ENCODE measurements at regions not wholly inside any gene's neighbourhood (a gene's known extent, or its start where the extent isn't known, plus 50 kb on each side); places are given as distances from the start of the nearest gene placed in this dataset.

DNA sequence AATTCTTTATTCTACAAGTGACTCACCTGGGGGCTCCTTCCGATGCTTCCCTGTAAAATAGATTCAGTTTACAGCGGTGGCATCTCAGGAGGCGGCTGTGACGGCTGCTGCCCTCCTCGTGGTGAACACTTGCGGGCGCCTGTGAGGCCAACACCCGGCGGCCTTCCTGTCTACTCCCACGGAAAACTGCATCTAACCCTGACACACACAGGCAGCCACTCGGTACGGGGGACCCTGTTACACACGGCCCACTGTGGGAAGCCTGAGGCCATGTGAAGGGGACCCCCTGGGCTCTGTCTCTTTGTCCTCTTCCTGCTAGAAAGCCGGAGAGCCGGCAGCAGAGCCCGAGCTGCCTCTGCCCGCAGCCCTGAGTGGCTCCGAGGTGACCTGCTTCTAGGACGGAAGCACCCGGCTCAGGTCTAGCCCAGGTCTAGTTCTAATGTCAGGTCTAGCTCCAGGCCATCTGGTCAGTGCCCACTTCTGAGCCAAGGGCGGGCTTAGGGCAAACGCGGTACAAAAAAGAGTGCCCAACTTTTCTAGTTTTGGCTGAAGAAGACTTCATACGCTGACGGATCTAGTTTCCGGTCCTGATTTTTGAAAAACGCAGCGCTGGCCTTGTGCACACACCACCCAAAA is 159.4 kb downstream of the ENGASE start:
- intact Hi-C loops (cut with DNase I, micrococcal nuclease), result no loop called here
- Mint-ChIP-seq H3K36me3 (ENCODE audit: low read depth) (no peaks in the 10 kb centered on the region), H3K27ac (no peak overlapping the region), H3K9me3 (ENCODE audit: low read depth) (no peaks in the 10 kb centered on the region), H3K27me3 (no peaks in the 10 kb centered on the region), H3K4me3 (no peak overlapping the region), H3K4me1 (no peaks in the 10 kb centered on the region)
- POLR2A ChIA-PET, result no interaction called here
- CTCF ChIA-PET, result no interaction called here
- ATAC-seq (no peak), DNase-seq (no peak)

DNA sequence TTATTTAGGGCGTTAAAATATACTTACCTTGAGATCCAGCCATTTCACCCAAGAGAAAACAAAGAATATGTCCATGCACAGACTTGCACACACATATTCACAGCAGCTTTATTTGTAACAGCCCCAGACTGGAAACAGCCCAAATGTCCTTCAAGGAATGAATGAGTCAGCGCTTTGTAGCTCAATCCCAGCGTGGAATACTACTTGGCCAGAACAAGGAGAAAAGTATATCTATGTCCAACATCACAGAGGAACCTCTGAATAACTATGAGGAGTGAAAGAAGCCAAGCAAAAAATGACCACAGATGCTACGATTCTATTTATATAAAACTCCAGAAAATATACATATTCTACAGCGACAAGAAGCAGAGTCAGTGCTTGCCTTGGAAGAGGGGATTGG is 158.3 kb downstream of the ENGASE start:
- ATAC-seq (no peak), DNase-seq (no peak)
- Mint-ChIP-seq H3K9me3 (ENCODE audit: low read depth) (no peaks in the 10 kb centered on the region), H3K27ac (no peak overlapping the region), H3K4me1 (no peaks in the 10 kb centered on the region), H3K36me3 (ENCODE audit: low read depth) (no peaks in the 10 kb centered on the region), H3K4me3 (no peak overlapping the region), H3K27me3 (no peaks in the 10 kb centered on the region)
- intact Hi-C loops (cut with DNase I, micrococcal nuclease), result no loop called here
- POLR2A ChIA-PET, result no interaction called here
- CTCF ChIA-PET, result no interaction called here

DNA sequence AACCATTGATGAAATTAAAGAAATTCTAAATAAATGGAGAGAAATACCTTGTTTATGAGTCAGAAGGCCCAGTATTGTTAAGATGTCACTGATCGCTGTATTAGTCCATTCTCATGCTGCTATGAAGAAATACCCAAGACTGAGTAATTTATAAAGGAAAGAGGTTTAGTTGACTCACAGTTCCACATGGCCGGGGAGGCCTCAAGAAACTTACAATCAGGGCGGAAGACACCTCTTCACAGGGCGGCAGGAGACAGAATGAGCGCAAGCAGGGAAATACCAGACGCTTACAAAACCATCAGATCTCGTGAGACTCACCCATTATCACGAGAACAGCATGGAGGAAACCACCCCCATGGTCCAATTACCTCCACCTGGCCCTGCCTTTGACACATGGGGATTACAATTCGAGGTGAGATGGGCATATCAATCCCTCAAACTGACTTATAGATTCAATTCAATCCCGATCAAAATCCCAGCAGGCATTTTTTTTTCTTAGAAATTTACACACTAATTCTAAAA is 157.2 kb downstream of the ENGASE start:
- Mint-ChIP-seq H3K4me1 (no peaks in the 10 kb centered on the region), H3K9me3 (ENCODE audit: low read depth) (no peaks in the 10 kb centered on the region), H3K4me3 (no peak overlapping the region), H3K27me3 (no peaks in the 10 kb centered on the region), H3K27ac (no peak overlapping the region), H3K36me3 (ENCODE audit: low read depth) (no peaks in the 10 kb centered on the region)
- ChIA-PET CTCF (no interaction called here), POLR2A (no interaction called here)
- intact Hi-C loops (cut with DNase I, micrococcal nuclease), result no loop called here
- DNase-seq, result no peak
- ATAC-seq, result no peak

DNA sequence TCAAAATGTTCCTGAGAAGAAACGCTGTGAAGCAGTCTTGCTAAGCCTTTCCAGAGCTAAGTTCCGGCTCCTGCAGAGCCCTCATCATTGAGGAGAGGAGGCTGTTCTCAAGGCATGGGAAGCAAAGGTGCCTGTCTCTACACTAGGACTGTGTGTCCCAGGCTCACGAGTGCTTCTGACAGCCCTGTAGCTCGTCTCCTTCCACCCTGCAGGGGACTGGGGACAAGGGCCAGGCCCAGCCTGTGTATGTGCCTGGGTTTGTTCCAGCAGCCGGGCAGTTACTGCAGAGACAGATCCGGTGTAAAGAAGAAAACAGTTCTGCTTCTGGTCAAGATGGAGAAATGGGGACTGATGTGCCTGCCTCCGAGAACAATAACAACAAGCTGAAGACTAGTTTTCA is 156.0 kb downstream of the ENGASE start:
- Mint-ChIP-seq H3K27me3 (peaks cover 4% of the 10 kb centered on the region), H3K36me3 (ENCODE audit: low read depth) (no peaks in the 10 kb centered on the region), H3K9me3 (ENCODE audit: low read depth) (no peaks in the 10 kb centered on the region), H3K4me3 (no peak overlapping the region), H3K4me1 (no peaks in the 10 kb centered on the region), H3K27ac (no peak overlapping the region)
- no peak for DNase-seq
- ChIA-PET POLR2A (no interaction called here), CTCF (no interaction called here)
- intact Hi-C loops (cut with DNase I, micrococcal nuclease), result no loop called here
- no peak for ATAC-seq

DNA sequence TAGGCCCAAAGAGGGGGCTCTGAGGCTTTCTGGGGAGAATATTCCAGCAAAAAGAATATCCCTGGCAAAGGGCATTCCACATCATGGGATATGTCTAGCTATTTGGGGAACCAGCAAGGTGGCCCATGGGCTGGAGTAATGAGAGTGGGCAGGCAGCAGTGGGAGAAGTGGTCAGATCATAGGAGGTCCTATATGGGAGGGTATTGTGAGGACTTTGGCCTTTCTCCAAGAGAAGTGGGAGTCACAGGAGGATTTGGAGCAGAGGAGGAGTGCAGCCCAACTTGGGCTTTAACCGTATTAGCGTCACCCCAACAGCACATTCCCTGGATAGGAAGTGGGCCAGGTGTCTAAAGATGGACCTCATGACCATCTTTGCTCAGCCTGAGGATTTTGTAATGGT is 151.4 kb downstream of the ENGASE start:
- ChIA-PET CTCF (interaction anchor here (0.7 kb wide), 1 partner anchor 114 kb away, joined by 3 read pairs; no protein-coding TSS in a partner anchor), POLR2A (no interaction called here)
- H3K9me3 Mint-ChIP-seq (ENCODE audit: low read depth), result no peaks in the 10 kb centered on the region
- H3K36me3 Mint-ChIP-seq (ENCODE audit: low read depth), result no peaks in the 10 kb centered on the region
- H3K4me1 Mint-ChIP-seq, result no peaks in the 10 kb centered on the region
- H3K4me3 Mint-ChIP-seq, result no peak overlapping the region
- no peak overlapping the region for H3K27ac Mint-ChIP-seq
- H3K27me3 Mint-ChIP-seq, result peaks cover 21% of the 10 kb centered on the region
- DNase-seq (no peak), ATAC-seq (no peak)
- intact Hi-C loops (cut with DNase I, micrococcal nuclease), result no loop called here

DNA sequence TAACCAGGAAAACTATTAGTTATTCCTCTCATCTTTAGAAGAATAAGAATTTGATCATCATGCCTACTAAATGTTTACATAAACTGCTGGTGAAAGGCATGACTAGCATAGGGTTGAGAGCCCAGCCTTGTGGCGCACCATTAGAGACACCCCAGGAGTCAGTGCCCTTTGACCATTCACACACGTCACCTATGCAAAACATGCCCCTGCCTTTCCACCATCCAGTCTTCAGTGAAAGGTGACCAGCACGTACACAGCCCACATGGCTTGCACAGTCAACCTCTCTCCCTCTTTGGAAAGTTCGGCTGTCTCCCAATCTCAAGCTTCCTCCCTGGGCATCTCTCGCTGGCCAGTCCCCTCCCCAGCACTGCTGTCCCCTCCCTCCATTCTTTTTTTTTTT is 150.3 kb downstream of the ENGASE start:
- no peaks in the 10 kb centered on the region for H3K36me3 Mint-ChIP-seq (ENCODE audit: low read depth)
- CTCF ChIA-PET, result no interaction called here
- ATAC-seq, result no peak

DNA sequence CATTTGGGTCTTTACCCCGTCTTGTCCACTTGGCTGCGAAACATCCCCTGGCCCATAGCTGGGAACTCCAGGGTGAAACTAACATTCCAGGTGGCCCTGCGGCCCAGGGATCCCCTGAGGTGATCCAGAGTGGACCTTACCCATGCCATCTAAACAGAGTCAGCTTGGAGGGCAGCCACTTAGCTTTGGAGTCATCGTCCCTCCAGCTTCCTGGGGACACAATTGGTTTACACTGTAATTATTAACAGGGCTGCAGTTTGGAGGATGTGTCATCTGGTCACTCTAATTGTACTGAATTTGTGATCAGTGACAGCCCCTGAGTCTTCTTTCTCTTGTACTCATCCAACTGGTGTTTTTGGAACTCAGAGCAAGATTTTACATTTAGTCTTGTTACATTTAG is 149.9 kb downstream of the ENGASE start:
- H3K4me3 Mint-ChIP-seq, result no peak overlapping the region
- H3K36me3 Mint-ChIP-seq (ENCODE audit: low read depth), result no peaks in the 10 kb centered on the region
- H3K4me1 Mint-ChIP-seq, result peaks cover 5% of the 10 kb centered on the region
- H3K27ac Mint-ChIP-seq, result no peak overlapping the region
- ChIA-PET CTCF (no interaction called here), POLR2A (no interaction called here)
- peaks cover 27% of the 10 kb centered on the region for H3K27me3 Mint-ChIP-seq
- intact Hi-C loops (cut with DNase I, micrococcal nuclease), result no loop called here
- ATAC-seq (no peak), DNase-seq (no peak)
- no peaks in the 10 kb centered on the region for H3K9me3 Mint-ChIP-seq (ENCODE audit: low read depth)

More for the DNA sequence above, 150.3 kb downstream of the ENGASE start:
- POLR2A ChIA-PET, result no interaction called here
- Mint-ChIP-seq H3K27me3 (peaks cover 27% of the 10 kb centered on the region), H3K27ac (no peak overlapping the region), H3K4me3 (no peak overlapping the region), H3K9me3 (ENCODE audit: low read depth) (no peaks in the 10 kb centered on the region), H3K4me1 (peaks cover 5% of the 10 kb centered on the region)
- DNase-seq, result no peak
- intact Hi-C loops (cut with DNase I, micrococcal nuclease), result no loop called here

DNA sequence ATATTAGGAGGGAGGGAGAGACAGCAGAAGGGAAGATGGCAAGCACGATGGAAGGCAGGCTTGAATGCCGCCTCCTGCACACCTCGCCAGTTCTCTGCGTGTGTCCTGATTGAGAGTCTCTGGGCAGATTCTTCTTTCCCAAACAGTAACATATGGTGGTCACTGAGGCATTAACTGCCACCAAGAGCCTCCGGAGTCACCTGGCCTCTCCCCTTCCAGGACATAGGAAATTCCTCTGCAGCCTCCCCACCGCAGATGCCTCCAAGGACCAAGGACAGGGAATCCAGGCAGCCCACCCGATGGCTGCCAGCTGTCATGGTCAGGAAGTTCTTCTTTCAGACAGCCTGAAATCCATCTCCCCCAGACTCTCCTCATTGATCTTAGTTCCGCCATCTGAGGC is 149.3 kb downstream of the ENGASE start:
- ATAC-seq (no peak), DNase-seq (no peak)
- CTCF ChIA-PET, result no interaction called here
- Mint-ChIP-seq H3K9me3 (ENCODE audit: low read depth) (no peaks in the 10 kb centered on the region), H3K36me3 (ENCODE audit: low read depth) (no peaks in the 10 kb centered on the region), H3K27me3 (peaks cover 30% of the 10 kb centered on the region), H3K4me3 (no peak overlapping the region), H3K4me1 (peaks cover 5% of the 10 kb centered on the region), H3K27ac (no peak overlapping the region)
- POLR2A ChIA-PET, result no interaction called here
- intact Hi-C loops (cut with DNase I, micrococcal nuclease), result no loop called here

DNA sequence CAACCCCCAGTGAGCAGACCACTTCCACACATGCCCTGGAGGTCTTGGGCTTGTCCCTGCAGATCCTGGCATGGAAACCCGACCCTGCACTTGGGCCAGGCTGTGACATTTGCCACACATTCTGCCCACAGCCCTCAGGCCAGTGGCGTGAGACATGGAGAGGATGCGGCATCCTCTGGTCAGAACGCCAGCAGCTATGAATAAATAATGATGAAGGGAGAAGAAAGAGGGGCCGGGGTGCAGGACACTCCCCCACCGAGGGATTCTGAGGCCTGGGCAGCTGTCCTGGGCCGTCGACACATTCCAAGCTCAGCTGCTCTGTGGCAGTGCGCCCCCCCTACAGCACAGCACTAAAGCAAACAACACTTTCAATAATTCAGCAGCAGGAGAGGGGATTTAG is 148.8 kb downstream of the ENGASE start:
- intact Hi-C loops (cut with DNase I, micrococcal nuclease), result no loop called here
- ATAC-seq (no peak), DNase-seq (no peak)
- Mint-ChIP-seq H3K4me3 (no peak overlapping the region), H3K9me3 (ENCODE audit: low read depth) (no peaks in the 10 kb centered on the region), H3K27ac (no peak overlapping the region), H3K4me1 (peaks cover 5% of the 10 kb centered on the region), H3K36me3 (ENCODE audit: low read depth) (no peaks in the 10 kb centered on the region), H3K27me3 (peaks cover 30% of the 10 kb centered on the region)
- CTCF ChIA-PET, result no interaction called here
- POLR2A ChIA-PET, result no interaction called here

DNA sequence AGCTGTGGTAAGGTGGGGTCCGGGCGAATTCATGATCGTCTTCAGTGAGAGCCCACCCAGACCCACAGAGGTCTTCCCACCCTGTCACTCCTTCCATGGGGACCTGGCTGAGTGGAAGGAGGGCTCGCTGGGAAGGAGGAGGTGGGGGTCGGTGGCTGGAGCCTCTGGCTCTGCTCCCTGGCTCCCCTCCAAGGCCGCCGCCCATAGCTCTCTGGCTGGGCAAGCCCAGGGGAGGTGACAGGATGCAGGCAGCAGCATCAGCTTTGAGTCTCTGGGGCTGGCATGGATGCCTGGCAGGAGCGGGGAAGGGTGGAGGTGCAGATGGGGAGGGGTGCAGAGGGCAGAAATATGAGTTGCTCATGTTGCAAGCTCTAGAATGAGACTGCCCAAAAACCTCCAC is 147.0 kb downstream of the ENGASE start:
- Mint-ChIP-seq H3K4me3 (no peak overlapping the region), H3K27ac (no peak overlapping the region), H3K27me3 (peaks cover 38% of the 10 kb centered on the region), H3K9me3 (ENCODE audit: low read depth) (no peaks in the 10 kb centered on the region), H3K36me3 (ENCODE audit: low read depth) (no peaks in the 10 kb centered on the region), H3K4me1 (peaks cover 5% of the 10 kb centered on the region)
- intact Hi-C loops (cut with DNase I, micrococcal nuclease), result no loop called here
- no peak for ATAC-seq
- CTCF ChIA-PET, result interaction anchor here (1.3 kb wide), 1 partner anchor 179 kb away, joined by 3 read pairs; no protein-coding TSS in a partner anchor
- POLR2A ChIA-PET, result no interaction called here
- DNase-seq, result no peak

DNA sequence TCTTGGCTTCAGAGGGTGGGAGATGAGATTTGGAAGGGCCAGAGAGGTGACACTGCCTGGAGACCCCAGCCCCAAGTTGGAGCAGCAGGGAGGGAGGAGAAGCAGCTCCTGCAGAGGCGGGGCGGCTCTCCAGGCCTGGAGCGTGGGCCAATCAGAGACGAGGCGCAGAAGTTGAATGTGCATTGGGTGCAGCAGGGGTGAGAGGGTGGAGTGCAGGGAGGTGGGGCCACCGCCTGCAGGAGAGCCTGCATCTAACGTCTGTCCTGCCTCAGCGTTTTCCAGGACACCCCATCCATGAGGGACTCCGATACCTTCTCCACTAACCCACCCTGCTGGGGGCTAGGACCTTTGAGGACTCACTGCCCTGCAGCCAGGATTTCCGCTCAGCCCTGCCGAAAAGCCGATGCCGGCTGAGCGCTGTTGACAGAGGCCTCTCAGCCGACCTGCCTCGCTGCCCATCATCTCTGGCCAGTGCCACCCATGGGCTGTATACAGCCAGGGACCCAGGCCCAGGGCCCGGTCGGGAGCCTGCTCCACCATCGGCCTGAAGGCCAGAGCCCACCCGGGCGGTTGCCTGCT is 146.2 kb downstream of the ENGASE start:
- Mint-ChIP-seq H3K27ac (no peak overlapping the region), H3K36me3 (ENCODE audit: low read depth) (no peaks in the 10 kb centered on the region), H3K4me1 (peaks cover 5% of the 10 kb centered on the region), H3K9me3 (ENCODE audit: low read depth) (no peaks in the 10 kb centered on the region), H3K4me3 (peak overlapping the region; percentile 48), H3K27me3 (peaks cover 38% of the 10 kb centered on the region)
- ATAC-seq, result peak; percentile 75
- intact Hi-C loops (cut with DNase I, micrococcal nuclease), result no loop called here
- DNase-seq, result peak; percentile 35
- ChIA-PET POLR2A (no interaction called here), CTCF (no interaction called here)

DNA sequence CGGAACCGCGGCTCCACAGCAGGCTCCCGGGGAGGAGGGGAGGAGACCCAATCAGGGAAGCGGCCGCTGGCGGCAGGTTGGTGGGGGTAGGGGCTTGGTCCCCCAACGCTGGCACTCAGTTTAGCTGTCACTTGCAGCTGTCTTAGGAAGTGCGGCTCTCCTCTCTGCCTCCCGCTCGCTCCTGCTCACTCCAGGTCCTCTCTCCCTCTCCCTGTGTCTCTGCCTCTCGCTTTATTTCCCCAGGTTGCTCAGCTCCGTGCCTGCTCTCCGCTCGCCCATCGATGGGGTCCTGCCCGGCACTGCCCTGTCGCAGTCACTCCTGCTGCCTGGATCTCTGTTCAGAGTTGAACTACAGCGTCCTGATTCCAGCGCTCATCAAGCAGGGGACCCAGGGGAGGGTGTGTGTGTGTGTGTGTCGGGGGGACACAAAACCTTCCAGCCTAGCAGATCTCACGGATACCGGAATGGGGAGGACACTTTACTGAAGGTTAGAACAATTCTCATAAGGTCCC is 145.6 kb downstream of the ENGASE start:
- peaks cover 5% of the 10 kb centered on the region for H3K4me1 Mint-ChIP-seq
- ATAC-seq (peak; percentile 26), DNase-seq (no peak)
- H3K9me3 Mint-ChIP-seq (ENCODE audit: low read depth), result no peaks in the 10 kb centered on the region
- peaks cover 41% of the 10 kb centered on the region for H3K27me3 Mint-ChIP-seq
- H3K27ac Mint-ChIP-seq, result no peak overlapping the region
- CTCF ChIA-PET, result no interaction called here
- peak overlapping the region; percentile 48 for H3K4me3 Mint-ChIP-seq
- intact Hi-C loops (cut with DNase I, micrococcal nuclease), result no loop called here
- no peaks in the 10 kb centered on the region for H3K36me3 Mint-ChIP-seq (ENCODE audit: low read depth)
- POLR2A ChIA-PET, result no interaction called here
